ENCODE measurements at regions not wholly inside any gene's neighbourhood (a gene's known extent, or its start where the extent isn't known, plus 50 kb on each side); places are given as distances from the start of the nearest gene placed in this dataset.

DNA sequence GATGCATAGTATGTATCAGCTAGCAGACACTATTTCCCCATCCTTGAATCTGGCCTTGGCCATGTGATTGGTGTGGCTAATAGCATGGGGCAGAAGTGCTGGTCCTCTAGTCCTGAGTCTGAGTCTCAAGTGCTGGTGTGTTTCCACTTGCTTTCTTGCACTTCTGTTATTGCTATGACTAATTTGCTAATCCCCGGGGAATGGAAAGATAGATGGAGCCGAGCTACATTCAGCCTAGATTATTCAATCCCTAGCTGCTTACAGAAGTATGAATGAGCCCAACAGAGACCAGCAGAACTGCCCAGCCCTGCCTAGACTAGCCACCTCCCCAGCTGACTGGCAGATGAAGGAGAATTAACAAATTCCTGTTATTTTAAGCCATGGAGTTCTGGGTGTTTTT is 53.2 kb upstream of the SYPL1 start:
- TF ChIP-seq JUND (IDR thresholded peaks at IDR 0.05) (no peak), SMC3 (IDR thresholded peaks at IDR 0.05; ENCODE audit: low read depth, low read length) (no peak), EZH2phosphoT487 (IDR thresholded peaks at IDR 0.05; ENCODE audit: borderline replicate concordance, low read depth) (no peak), TEAD4 (IDR thresholded peaks at IDR 0.05; ENCODE audit: borderline replicate concordance, insufficient read depth) (no peak), POLR2AphosphoS5 (IDR thresholded peaks at IDR 0.05; ENCODE audit: low read depth, low read length) (no peak), ELF1 (IDR thresholded peaks at IDR 0.05) (no peak)
- TF ChIP-seq, protein P1, sequence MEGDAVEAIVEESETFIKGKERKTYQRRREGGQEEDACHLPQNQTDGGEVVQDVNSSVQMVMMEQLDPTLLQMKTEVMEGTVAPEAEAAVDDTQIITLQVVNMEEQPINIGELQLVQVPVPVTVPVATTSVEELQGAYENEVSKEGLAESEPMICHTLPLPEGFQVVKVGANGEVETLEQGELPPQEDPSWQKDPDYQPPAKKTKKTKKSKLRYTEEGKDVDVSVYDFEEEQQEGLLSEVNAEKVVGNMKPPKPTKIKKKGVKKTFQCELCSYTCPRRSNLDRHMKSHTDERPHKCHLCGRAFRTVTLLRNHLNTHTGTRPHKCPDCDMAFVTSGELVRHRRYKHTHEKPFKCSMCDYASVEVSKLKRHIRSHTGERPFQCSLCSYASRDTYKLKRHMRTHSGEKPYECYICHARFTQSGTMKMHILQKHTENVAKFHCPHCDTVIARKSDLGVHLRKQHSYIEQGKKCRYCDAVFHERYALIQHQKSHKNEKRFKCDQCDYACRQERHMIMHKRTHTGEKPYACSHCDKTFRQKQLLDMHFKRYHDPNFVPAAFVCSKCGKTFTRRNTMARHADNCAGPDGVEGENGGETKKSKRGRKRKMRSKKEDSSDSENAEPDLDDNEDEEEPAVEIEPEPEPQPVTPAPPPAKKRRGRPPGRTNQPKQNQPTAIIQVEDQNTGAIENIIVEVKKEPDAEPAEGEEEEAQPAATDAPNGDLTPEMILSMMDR (IDR thresholded peaks at IDR 0.05) = no peak
